ENCODE measurements at regions not wholly inside any gene's neighbourhood (a gene's known extent, or its start where the extent isn't known, plus 50 kb on each side); places are given as distances from the start of the nearest gene placed in this dataset.
A peak's percentile ranks its signal among the peaks of the same experiment; 100 is the strongest.

DNA sequence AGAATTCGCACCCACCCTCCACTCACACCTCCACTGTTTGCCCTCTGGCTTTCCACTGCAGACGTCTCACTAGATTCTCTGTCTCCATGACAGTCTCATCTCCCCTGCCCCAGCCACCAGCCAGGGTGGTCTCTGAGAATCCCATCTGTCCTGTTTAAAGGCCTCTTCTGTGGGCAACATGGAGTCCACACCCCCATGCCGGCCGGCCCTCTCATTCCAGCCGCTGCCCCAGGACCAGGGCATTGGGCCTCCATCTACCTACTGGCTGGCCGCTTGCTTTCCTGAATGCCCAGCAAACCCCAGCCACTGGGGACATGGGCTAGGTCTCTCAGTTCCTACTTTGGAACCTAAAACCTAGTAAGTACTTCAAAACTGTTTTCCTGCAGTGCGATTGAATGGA is 65.6 kb upstream of the RUFY1 start:
- no peak for TF ChIP-seq POLR2A (IDR thresholded peaks at IDR 0.05)
- intact Hi-C loops (cut with DNase I) = no loop called here
- no peaks in the 10 kb centered on the region for H3K9me3 ChIP-seq (replicated peaks in 1 of 3)
- WGBS, 4 donors = 84 to 92% (median 90%) methylated on average over 5 to 7 of the region's 7 CpGs
- no peak for DNase-seq
- peaks cover 0 to 5% of the 10 kb centered on the region in 2 donors for H3K4me1 ChIP-seq (replicated peaks in 1 of 2)
- no peaks in the 10 kb centered on the region for H3K27me3 ChIP-seq
- no peak overlapping the region for H3K4me3 ChIP-seq
- H3K27ac ChIP-seq = no peak overlapping the region
- H3K36me3 ChIP-seq (replicated peaks in 1 of 2) = no peaks in the 10 kb centered on the region

- DNase-seq = no peak
- no peaks in the 10 kb centered on the region for H3K36me3 ChIP-seq (replicated peaks in 1 of 2)
- peaks cover 0 to 5% of the 10 kb centered on the region in 2 donors for H3K4me1 ChIP-seq (replicated peaks in 1 of 2)
- H3K4me3 ChIP-seq = no peak overlapping the region
- TF ChIP-seq POLR2A (IDR thresholded peaks at IDR 0.05) (no peak), CTCF (IDR thresholded peaks at IDR 0.05) (no peak)
- intact Hi-C loops (cut with DNase I) = no loop called here
- no peaks in the 10 kb centered on the region for H3K9me3 ChIP-seq (replicated peaks in 1 of 3)
- WGBS, 4 donors = 69 to 77% (median 71%) methylated on average over 6 of the region's 6 CpGs
- H3K27me3 ChIP-seq = no peaks in the 10 kb centered on the region
- H3K27ac ChIP-seq = no peak overlapping the region
Observed at GRCh38 chr5:179484201-179484600, 66.2 kb upstream of the RUFY1 start.

GRCh38 chr5:179478624-179479023 is 71.7 kb upstream of the RUFY1 start:
- no peak overlapping the region for H3K4me3 ChIP-seq
- WGBS, 4 donors = 71 to 80% (median 76%) methylated on average over 5 of the region's 5 CpGs
- peaks cover 0 to 6% of the 10 kb centered on the region in 2 donors for H3K4me1 ChIP-seq (replicated peaks in 1 of 2)
- H3K27me3 ChIP-seq = no peaks in the 10 kb centered on the region
- DNase-seq = no peak
- H3K27ac ChIP-seq = no peak overlapping the region
- no peaks in the 10 kb centered on the region for H3K36me3 ChIP-seq (replicated peaks in 1 of 2)
- no peak for TF ChIP-seq POLR2A (IDR thresholded peaks at IDR 0.05)
- TF ChIP-seq CTCF (IDR thresholded peaks at IDR 0.05) = no peak
- H3K9me3 ChIP-seq (replicated peaks in 1 of 3) = no peaks in the 10 kb centered on the region
- intact Hi-C loops (cut with DNase I) = no loop called here

DNA sequence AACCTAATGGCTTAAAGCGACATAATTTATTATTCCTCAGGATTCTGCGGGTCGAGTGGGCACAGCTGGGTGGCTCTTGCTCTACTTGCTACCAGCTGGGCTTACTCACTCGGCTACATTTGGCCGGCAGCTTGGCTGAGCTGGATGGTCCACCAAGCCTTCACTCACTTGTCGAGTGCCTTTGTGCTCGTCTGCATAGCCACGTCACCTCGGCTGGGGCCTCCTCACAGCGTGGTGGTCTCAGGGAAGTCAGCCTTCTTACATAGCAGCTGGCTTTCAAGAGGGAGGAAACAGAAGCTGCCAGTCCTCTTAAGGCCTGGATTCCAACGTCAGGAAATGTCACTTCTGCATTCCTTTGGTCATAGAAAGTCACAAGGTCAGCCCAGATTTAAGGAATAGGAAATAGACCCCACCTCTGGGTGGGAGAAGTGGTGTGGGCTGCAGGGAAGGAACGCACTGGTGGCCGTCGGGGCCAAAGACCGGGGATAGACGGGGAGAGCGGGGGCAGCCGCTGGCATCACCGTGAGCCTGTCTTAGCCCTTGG is 75.1 kb upstream of the RUFY1 start:
- Histone ChIP-seq H3K27ac (no peak overlapping the region), H3K4me1 (replicated peaks in 1 of 2) (peaks cover 0 to 6% of the 10 kb centered on the region in 2 donors), H3K4me3 (no peak overlapping the region), H3K9me3 (replicated peaks in 1 of 3) (no peaks in the 10 kb centered on the region), H3K36me3 (replicated peaks in 1 of 2) (no peaks in the 10 kb centered on the region), H3K27me3 (no peaks in the 10 kb centered on the region)
- intact Hi-C loops (cut with DNase I) = no loop called here
- TF ChIP-seq POLR2A (IDR thresholded peaks at IDR 0.05) (no peak), CTCF (IDR thresholded peaks at IDR 0.05) (no peak)
- 53 to 69% (median 57%) methylated on average over 19 of the region's 19 CpGs for WGBS, 4 donors
- DNase-seq = peak in 5 of 7 donors; percentile 17 to 57 (median 25)

- peaks cover 0 to 6% of the 10 kb centered on the region in 2 donors for H3K4me1 ChIP-seq (replicated peaks in 1 of 2)
- H3K4me3 ChIP-seq = no peak overlapping the region
- no peaks in the 10 kb centered on the region for H3K36me3 ChIP-seq (replicated peaks in 1 of 2)
- H3K9me3 ChIP-seq (replicated peaks in 1 of 3) = no peaks in the 10 kb centered on the region
- H3K27me3 ChIP-seq = no peaks in the 10 kb centered on the region
- H3K27ac ChIP-seq = no peak overlapping the region
- intact Hi-C loops (cut with DNase I) = no loop called here
- no peak for DNase-seq
- 76 to 90% (median 85%) methylated on average over 16 to 18 of the region's 18 CpGs for WGBS, 4 donors
- TF ChIP-seq CTCF (IDR thresholded peaks at IDR 0.05) (no peak), POLR2A (IDR thresholded peaks at IDR 0.05) (no peak)
Observed at GRCh38 chr5:179472641-179473040, 77.7 kb upstream of the RUFY1 start.

All from adrenal gland (tissue), 9 donors.